Astrocyte (in vitro differentiated cells and primary cell): ENCODE measurements at regions not wholly inside any gene's neighbourhood (a gene's known extent, or its start where the extent isn't known, plus 50 kb on each side); places are given as distances from the start of the nearest gene placed in this dataset.
"Not testable (repeated sequence)": the region's sequence is repeated elsewhere in the genome, so short reads cannot be mapped to it uniquely, and the experiment has no call there.

Source experiments
- DNase-seq: peaks from one replicate; pipeline ENCODE4 v3.0.0-alpha.2; 2010; ENCODE audit warnings: low read depth
- FAIRE-seq: peaks from 2 replicates; lab custom pipeline; 2011; peaks lifted over from hg19 to GRCh38; lab: Jason Lieb, UNC
- H2AFZ ChIP-seq: 2 replicates; pipeline ENCODE4 v1.6.0; 2012; ENCODE audit warnings: low read depth, low read length, inconsistent platforms
- H3K27ac ChIP-seq: 2 replicates; pipeline ENCODE4 v1.5.1; 2011; ENCODE audit warnings: low read depth, low read length, inconsistent platforms
- H3K27me3 ChIP-seq: 2 replicates; pipeline ENCODE4 v1.6.0; 2011; ENCODE audit warnings: low read length, inconsistent platforms; ENCODE audit not compliant: insufficient read depth
- H3K36me3 ChIP-seq: 2 replicates; pipeline ENCODE4 v1.5.1; 2011; ENCODE audit warnings: low read length, inconsistent platforms; ENCODE audit not compliant: insufficient read depth
- H3K4me1 ChIP-seq: 2 replicates; pipeline ENCODE4 v1.5.1; 2011; ENCODE audit warnings: low read length, inconsistent platforms; ENCODE audit not compliant: insufficient read depth
- H3K4me2 ChIP-seq: 2 replicates; pipeline ENCODE4 v1.6.0; 2012; ENCODE audit warnings: low read length, inconsistent platforms
- H3K4me3 ChIP-seq: 2 replicates; pipeline ENCODE4 v1.5.1; 2011; ENCODE audit warnings: low read depth, mild to moderate bottlenecking, low read length, inconsistent platforms; ENCODE audit not compliant: insufficient read depth
- H3K79me2 ChIP-seq: 2 replicates; pipeline ENCODE4 v1.6.0; 2012; ENCODE audit warnings: mild to moderate bottlenecking, low read length, inconsistent platforms; ENCODE audit not compliant: insufficient read depth
- H3K9ac ChIP-seq: 2 replicates; pipeline ENCODE4 v1.6.0; 2012; ENCODE audit warnings: mild to moderate bottlenecking, low read length, inconsistent platforms
- H3K9me3 ChIP-seq: 2 replicates; pipeline ENCODE4 v1.5.1; 2012; ENCODE audit warnings: low read depth, mild to moderate bottlenecking, low read length, inconsistent platforms; ENCODE audit not compliant: insufficient read depth
- H4K20me1 ChIP-seq: 2 replicates; pipeline ENCODE4 v1.6.0; 2012; ENCODE audit warnings: low read length, inconsistent platforms; ENCODE audit not compliant: insufficient read depth
- H3K27ac Mint-ChIP-seq: one replicate; pipeline ENCODE4 v1.8.0; 2021; ENCODE audit warnings: mild to moderate bottlenecking, mixed read lengths; ENCODE audit not compliant: unreplicated experiment
- H3K27me3 Mint-ChIP-seq: one replicate; pipeline ENCODE4 v1.8.0; 2021; ENCODE audit warnings: low read depth, mixed read lengths; ENCODE audit not compliant: unreplicated experiment
- H3K36me3 Mint-ChIP-seq: one replicate; pipeline ENCODE4 v1.8.0; 2021; ENCODE audit warnings: low read depth, mixed read lengths; ENCODE audit not compliant: unreplicated experiment
- H3K4me1 Mint-ChIP-seq: one replicate; pipeline ENCODE4 v1.8.0; 2021; ENCODE audit warnings: low read depth, mixed read lengths; ENCODE audit not compliant: unreplicated experiment
- H3K4me3 Mint-ChIP-seq: one replicate; pipeline ENCODE4 v1.8.0; 2021; ENCODE audit warnings: mild to moderate bottlenecking, moderate library complexity, mixed read lengths; ENCODE audit not compliant: unreplicated experiment
- H3K9me3 Mint-ChIP-seq: one replicate; pipeline ENCODE4 v1.8.0; 2021; ENCODE audit warnings: mild to moderate bottlenecking, mixed read lengths; ENCODE audit not compliant: unreplicated experiment

GRCh38 chr2:242104202-242104956 lies 234.8 kb downstream of the RTP5 start:
- not testable (repeated sequence) for H3K9me3 ChIP-seq, H3K27ac ChIP-seq, H3K27me3 Mint-ChIP-seq, H3K27me3 ChIP-seq, H3K4me2 ChIP-seq, H2AFZ ChIP-seq, H4K20me1 ChIP-seq, H3K79me2 ChIP-seq, H3K27ac Mint-ChIP-seq, H3K4me3 Mint-ChIP-seq, H3K9ac ChIP-seq, FAIRE-seq, DNase-seq, H3K4me1 ChIP-seq, H3K4me3 ChIP-seq, H3K36me3 ChIP-seq, H3K4me1 Mint-ChIP-seq, H3K9me3 Mint-ChIP-seq
- peaks cover 17% of the 10 kb centered on the region for H3K36me3 Mint-ChIP-seq

GRCh38 chr2:242107065-242107464 lies 237.5 kb downstream of the RTP5 start:
- not testable (repeated sequence) for DNase-seq, H3K4me3 Mint-ChIP-seq, H3K4me3 ChIP-seq, H3K36me3 ChIP-seq, FAIRE-seq, H2AFZ ChIP-seq, H3K9me3 ChIP-seq, H3K36me3 Mint-ChIP-seq, H3K4me2 ChIP-seq, H3K9me3 Mint-ChIP-seq, H3K27ac ChIP-seq, H3K79me2 ChIP-seq, H3K4me1 Mint-ChIP-seq, H4K20me1 ChIP-seq, H3K27me3 Mint-ChIP-seq, H3K27me3 ChIP-seq, H3K4me1 ChIP-seq, H3K9ac ChIP-seq, H3K27ac Mint-ChIP-seq

- not testable (repeated sequence) for H2AFZ ChIP-seq, H3K36me3 ChIP-seq, H3K4me1 Mint-ChIP-seq, H3K9ac ChIP-seq, H3K36me3 Mint-ChIP-seq, H3K9me3 Mint-ChIP-seq, H3K4me1 ChIP-seq, H3K4me3 ChIP-seq, FAIRE-seq, H3K9me3 ChIP-seq, H3K27me3 ChIP-seq, H3K27me3 Mint-ChIP-seq, DNase-seq, H3K4me2 ChIP-seq, H3K27ac ChIP-seq, H3K4me3 Mint-ChIP-seq, H3K27ac Mint-ChIP-seq, H3K79me2 ChIP-seq, H4K20me1 ChIP-seq
Measured at GRCh38 chr2:242108797-242109500, 239.4 kb downstream of the RTP5 start.

- not testable (repeated sequence) for H3K4me3 ChIP-seq, H3K27me3 ChIP-seq, H3K9me3 Mint-ChIP-seq, H3K79me2 ChIP-seq, H3K27ac ChIP-seq, H2AFZ ChIP-seq, FAIRE-seq, H3K36me3 Mint-ChIP-seq, H3K4me3 Mint-ChIP-seq, H3K9me3 ChIP-seq, H3K27me3 Mint-ChIP-seq, H3K36me3 ChIP-seq, H3K4me1 ChIP-seq, H3K4me1 Mint-ChIP-seq, H4K20me1 ChIP-seq, DNase-seq, H3K27ac Mint-ChIP-seq, H3K9ac ChIP-seq, H3K4me2 ChIP-seq
Measured at GRCh38 chr2:242109819-242110218, 240.3 kb downstream of the RTP5 start.

- not testable (repeated sequence) for FAIRE-seq, H3K27me3 ChIP-seq, H3K27ac ChIP-seq, H3K9me3 ChIP-seq, H3K9me3 Mint-ChIP-seq, H3K27me3 Mint-ChIP-seq, H3K9ac ChIP-seq, H2AFZ ChIP-seq, H3K4me1 ChIP-seq, H3K4me1 Mint-ChIP-seq, H3K36me3 ChIP-seq, H3K4me3 ChIP-seq, H3K36me3 Mint-ChIP-seq, H3K27ac Mint-ChIP-seq, H3K4me3 Mint-ChIP-seq, H3K4me2 ChIP-seq, DNase-seq, H3K79me2 ChIP-seq, H4K20me1 ChIP-seq
Measured at GRCh38 chr2:242111954-242112353, 242.4 kb downstream of the RTP5 start.

- not testable (repeated sequence) for H3K9ac ChIP-seq, H3K4me1 ChIP-seq, H3K36me3 Mint-ChIP-seq, H3K9me3 ChIP-seq, H3K27ac ChIP-seq, H3K27me3 ChIP-seq, H3K27ac Mint-ChIP-seq, H2AFZ ChIP-seq, DNase-seq, H3K9me3 Mint-ChIP-seq, H3K79me2 ChIP-seq, H3K36me3 ChIP-seq, H3K27me3 Mint-ChIP-seq, H3K4me3 ChIP-seq, H3K4me3 Mint-ChIP-seq, H3K4me2 ChIP-seq, FAIRE-seq, H3K4me1 Mint-ChIP-seq, H4K20me1 ChIP-seq
Measured at GRCh38 chr2:242113492-242113891, 244.0 kb downstream of the RTP5 start.
